OCI-M1 (cell line): ENCODE measurements at regions not wholly inside any gene's neighbourhood (a gene's known extent, or its start where the extent isn't known, plus 50 kb on each side); places are given as distances from the start of the nearest gene placed in this dataset.
"Not testable (repeated sequence)": the region's sequence is repeated elsewhere in the genome, so short reads cannot be mapped to it uniquely, and the experiment has no call there.

ENCODE experiments used
- DNase-seq: peaks from one replicate; lab custom pipeline; 2025; lab: John Stamatoyannopoulos, UW

- DNase-seq: peak; percentile 91
Observed at GRCh38 chr4:54574500-54574899, 83.3 kb upstream of the KIT start.

DNA sequence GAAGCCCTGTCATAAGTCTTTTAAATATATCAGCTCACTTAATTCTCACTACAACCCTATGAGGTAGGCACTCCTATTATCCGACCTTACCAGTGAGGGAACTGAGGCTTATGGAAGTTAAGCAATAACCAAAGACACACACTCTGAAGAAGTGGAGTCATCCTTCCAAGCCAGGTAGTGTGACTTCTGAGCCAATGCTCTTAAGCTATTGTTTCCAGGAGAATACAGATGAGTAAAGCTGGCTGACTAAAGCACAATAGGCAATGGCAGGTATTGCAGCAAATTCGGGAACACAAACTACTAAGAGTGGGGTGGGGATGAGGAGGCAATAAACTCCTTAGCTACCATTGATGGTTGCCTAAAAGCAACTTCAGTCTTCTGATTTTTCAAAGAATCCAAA, 81.8 kb upstream of the KIT start:
- DNase-seq: no peak

DNA sequence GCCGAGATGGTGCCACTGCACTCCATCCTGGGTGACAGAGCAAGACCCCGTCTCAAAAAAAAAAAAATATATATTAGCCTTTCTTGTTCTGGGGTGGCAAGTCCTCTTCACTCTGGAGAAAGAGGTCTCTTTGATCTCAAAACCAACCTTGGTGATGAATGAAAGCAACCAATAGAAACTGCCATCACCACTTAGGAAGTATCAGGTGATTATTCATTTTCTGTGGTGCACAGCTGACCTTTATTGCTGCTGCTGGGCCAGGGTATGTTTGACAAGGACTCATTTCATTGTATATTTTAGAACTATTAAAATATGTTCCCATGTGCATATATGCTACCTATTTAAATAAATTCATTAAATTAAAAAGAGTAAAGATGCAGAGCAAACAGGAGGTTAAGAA, 76.0 kb upstream of the KIT start:
- DNase-seq: no peak

- peak; percentile 85 for DNase-seq
Observed at GRCh38 chr4:54585321-54586000, 72.3 kb upstream of the KIT start.

GRCh38 chr4:54586320-54586955, 71.3 kb upstream of the KIT start:
- DNase-seq: peak; percentile 70

- peak; percentile 34 for DNase-seq
Observed at GRCh38 chr4:54587107-54587891, 70.5 kb upstream of the KIT start.

DNA sequence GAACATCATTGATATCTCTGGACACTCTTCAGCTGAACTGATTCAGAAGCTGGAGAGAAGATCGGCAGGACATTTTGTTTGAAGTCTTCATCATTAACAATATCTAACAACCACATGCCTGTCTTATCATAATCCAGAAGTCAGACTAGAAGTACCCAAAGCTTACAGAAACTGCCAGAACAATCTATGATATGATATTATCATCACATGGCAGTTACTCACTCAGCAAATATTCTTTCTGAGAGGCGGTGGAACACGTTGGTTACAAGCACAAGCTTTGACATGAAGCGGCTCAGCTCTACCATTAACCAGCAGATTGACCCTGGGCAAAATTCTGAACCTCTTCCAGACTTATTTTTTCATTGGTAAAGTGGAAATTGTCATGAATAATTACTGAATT, 69.4 kb upstream of the KIT start:
- peak; percentile 82 for DNase-seq

- DNase-seq: no peak
Observed at GRCh38 chr4:54589586-54589985, 68.2 kb upstream of the KIT start.

DNA sequence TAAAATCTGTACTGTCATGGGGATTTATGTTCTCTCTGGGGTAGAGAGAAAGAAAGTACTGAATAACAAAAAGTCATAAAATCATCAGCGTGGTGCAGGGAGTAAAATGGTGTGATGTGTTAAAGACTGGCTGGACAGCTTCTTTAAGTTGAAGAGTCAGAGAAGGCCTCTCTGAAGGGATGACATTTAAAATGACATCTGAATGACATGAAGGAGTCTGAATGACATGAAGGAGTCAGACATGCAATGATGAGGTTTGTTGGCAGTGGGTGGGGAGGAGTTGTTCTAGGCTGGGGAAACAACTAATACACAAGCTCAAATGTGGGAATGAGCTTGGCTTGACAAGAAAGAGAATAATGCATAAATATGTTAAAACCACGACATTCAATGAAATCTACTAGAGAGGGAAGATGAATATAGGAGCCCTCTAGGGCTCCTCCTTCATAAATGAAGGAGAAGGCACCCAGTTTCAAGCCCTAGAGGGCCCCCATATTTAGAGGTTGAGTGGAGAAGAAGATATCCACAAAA, 63.9 kb upstream of the KIT start:
- DNase-seq: no peak

GRCh38 chr4:54596201-54596600, 61.6 kb upstream of the KIT start:
- no peak for DNase-seq

GRCh38 chr4:54597678-54598077, 60.1 kb upstream of the KIT start:
- not testable (repeated sequence) for DNase-seq

- DNase-seq: not testable (repeated sequence)
Observed at GRCh38 chr4:54602175-54602574, 55.6 kb upstream of the KIT start.

DNA sequence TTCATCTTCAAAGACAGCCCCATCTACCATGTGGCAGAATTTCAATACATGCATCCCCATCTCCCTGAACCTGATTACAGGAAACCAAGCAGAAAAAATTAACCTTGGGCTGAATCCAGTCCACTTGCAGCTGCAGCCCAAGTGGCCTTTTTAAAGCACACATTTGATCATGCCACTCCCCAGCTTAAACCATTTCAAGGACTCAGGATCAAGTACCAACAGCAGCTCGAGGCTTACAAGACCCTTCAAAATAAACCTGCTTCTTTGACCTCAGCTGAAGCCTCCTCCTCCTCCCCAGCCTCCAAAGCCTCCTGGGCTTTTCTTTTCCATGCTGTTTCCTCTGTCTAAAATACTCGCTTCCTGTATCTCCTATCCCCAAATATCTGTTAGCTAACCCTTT, 50.7 kb upstream of the KIT start:
- no peak for DNase-seq

- no peak for DNase-seq
Observed at GRCh38 chr4:54607521-54607920, 50.2 kb upstream of the KIT start.
